ENCODE measurements at regions not wholly inside any gene's neighbourhood (a gene's known extent, or its start where the extent isn't known, plus 50 kb on each side); places are given as distances from the start of the nearest gene placed in this dataset.

DNA sequence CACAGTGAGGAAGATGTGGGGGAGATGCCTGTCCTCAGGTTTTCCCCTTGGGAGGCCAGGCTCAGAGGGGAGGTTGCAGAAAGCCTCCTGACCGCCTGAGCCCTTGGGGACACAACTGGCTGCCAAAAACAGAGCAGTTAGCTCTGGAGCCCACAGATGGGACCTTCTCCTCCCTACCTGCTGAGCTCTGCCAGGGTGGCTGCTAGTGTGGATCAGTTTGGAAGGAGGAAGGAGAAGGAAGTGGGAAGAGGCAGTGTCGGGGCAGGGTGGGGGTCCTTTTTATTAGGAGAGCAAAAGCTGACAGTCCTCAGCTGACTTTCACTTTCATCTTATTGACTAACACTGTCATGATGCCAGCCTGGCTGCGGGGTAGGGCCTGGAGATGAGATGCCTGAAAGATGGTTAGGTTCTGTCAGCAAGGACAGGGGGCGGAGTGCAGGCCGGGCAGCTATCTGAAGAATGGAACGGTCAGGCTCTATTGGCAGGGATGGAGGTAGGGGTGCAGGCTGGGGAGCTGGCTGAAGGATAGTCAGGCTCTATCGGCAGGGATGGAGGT is 188.5 kb upstream of the HDAC4 start:
- no peaks in the 10 kb centered on the region for H3K4me1 ChIP-seq (ENCODE audit: control insufficient read depth in 4 of 4, insufficient read depth in 4 of 4, low read length in 3 of 4)
- H3K27me3 ChIP-seq (ENCODE audit: control insufficient read depth in 4 of 4, insufficient read depth in 4 of 4, low read length in 3 of 4) = no peaks in the 10 kb centered on the region
- TF ChIP-seq FOXA2 (IDR thresholded peaks at IDR 0.05) = no peak
- TF ChIP-seq, protein P1, sequence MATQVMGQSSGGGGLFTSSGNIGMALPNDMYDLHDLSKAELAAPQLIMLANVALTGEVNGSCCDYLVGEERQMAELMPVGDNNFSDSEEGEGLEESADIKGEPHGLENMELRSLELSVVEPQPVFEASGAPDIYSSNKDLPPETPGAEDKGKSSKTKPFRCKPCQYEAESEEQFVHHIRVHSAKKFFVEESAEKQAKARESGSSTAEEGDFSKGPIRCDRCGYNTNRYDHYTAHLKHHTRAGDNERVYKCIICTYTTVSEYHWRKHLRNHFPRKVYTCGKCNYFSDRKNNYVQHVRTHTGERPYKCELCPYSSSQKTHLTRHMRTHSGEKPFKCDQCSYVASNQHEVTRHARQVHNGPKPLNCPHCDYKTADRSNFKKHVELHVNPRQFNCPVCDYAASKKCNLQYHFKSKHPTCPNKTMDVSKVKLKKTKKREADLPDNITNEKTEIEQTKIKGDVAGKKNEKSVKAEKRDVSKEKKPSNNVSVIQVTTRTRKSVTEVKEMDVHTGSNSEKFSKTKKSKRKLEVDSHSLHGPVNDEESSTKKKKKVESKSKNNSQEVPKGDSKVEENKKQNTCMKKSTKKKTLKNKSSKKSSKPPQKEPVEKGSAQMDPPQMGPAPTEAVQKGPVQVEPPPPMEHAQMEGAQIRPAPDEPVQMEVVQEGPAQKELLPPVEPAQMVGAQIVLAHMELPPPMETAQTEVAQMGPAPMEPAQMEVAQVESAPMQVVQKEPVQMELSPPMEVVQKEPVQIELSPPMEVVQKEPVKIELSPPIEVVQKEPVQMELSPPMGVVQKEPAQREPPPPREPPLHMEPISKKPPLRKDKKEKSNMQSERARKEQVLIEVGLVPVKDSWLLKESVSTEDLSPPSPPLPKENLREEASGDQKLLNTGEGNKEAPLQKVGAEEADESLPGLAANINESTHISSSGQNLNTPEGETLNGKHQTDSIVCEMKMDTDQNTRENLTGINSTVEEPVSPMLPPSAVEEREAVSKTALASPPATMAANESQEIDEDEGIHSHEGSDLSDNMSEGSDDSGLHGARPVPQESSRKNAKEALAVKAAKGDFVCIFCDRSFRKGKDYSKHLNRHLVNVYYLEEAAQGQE (IDR thresholded peaks at IDR 0.05) = no peak
- TF ChIP-seq, protein P2, sequence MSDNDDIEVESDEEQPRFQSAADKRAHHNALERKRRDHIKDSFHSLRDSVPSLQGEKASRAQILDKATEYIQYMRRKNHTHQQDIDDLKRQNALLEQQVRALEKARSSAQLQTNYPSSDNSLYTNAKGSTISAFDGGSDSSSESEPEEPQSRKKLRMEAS (IDR thresholded peaks at IDR 0.05) = no peak
- TF ChIP-seq SP1 (IDR thresholded peaks at IDR 0.05) = no peak
- TF ChIP-seq GABPA (IDR thresholded peaks at IDR 0.05 in 1 of 2, conservative IDR thresholded peaks at IDR 0.05 in 1 of 2) = no peak
- TF ChIP-seq, protein P3, sequence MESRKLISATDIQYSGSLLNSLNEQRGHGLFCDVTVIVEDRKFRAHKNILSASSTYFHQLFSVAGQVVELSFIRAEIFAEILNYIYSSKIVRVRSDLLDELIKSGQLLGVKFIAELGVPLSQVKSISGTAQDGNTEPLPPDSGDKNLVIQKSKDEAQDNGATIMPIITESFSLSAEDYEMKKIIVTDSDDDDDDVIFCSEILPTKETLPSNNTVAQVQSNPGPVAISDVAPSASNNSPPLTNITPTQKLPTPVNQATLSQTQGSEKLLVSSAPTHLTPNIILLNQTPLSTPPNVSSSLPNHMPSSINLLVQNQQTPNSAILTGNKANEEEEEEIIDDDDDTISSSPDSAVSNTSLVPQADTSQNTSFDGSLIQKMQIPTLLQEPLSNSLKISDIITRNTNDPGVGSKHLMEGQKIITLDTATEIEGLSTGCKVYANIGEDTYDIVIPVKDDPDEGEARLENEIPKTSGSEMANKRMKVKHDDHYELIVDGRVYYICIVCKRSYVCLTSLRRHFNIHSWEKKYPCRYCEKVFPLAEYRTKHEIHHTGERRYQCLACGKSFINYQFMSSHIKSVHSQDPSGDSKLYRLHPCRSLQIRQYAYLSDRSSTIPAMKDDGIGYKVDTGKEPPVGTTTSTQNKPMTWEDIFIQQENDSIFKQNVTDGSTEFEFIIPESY (IDR thresholded peaks at IDR 0.05) = no peak
- TF ChIP-seq YY1 (IDR thresholded peaks at IDR 0.05) = no peak
- TF ChIP-seq, protein P4, sequence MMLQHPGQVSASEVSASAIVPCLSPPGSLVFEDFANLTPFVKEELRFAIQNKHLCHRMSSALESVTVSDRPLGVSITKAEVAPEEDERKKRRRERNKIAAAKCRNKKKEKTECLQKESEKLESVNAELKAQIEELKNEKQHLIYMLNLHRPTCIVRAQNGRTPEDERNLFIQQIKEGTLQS (IDR thresholded peaks at IDR 0.05) = no peak
- TF ChIP-seq TAF1 (conservative IDR thresholded peaks at IDR 0.05) = no peak
- TF ChIP-seq, protein P5, sequence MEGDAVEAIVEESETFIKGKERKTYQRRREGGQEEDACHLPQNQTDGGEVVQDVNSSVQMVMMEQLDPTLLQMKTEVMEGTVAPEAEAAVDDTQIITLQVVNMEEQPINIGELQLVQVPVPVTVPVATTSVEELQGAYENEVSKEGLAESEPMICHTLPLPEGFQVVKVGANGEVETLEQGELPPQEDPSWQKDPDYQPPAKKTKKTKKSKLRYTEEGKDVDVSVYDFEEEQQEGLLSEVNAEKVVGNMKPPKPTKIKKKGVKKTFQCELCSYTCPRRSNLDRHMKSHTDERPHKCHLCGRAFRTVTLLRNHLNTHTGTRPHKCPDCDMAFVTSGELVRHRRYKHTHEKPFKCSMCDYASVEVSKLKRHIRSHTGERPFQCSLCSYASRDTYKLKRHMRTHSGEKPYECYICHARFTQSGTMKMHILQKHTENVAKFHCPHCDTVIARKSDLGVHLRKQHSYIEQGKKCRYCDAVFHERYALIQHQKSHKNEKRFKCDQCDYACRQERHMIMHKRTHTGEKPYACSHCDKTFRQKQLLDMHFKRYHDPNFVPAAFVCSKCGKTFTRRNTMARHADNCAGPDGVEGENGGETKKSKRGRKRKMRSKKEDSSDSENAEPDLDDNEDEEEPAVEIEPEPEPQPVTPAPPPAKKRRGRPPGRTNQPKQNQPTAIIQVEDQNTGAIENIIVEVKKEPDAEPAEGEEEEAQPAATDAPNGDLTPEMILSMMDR (IDR thresholded peaks at IDR 0.05; ENCODE audit: low read depth, low read length, missing input control) = no peak
- TF ChIP-seq RXRA (IDR thresholded peaks at IDR 0.05) = no peak
- TF ChIP-seq HNF4A (conservative IDR thresholded peaks at IDR 0.05) = no peak
- no peak for TF ChIP-seq HNF4G (IDR thresholded peaks at IDR 0.05)
- TF ChIP-seq RAD21 (IDR thresholded peaks at IDR 0.05) = no peak
- DNase-seq (ENCODE audit: low spot score) = no peak
- no peak overlapping the region for H3K27ac ChIP-seq (ENCODE audit: low read depth in 1 of 2, low read length in 2 of 2)
- H3K36me3 ChIP-seq (ENCODE audit: control insufficient read depth in 4 of 4, insufficient read depth in 3 of 4, low read depth in 1 of 4, low read length in 3 of 4) = no peaks in the 10 kb centered on the region
- no peak overlapping the region for H3K4me3 ChIP-seq (ENCODE audit: low read depth in 1 of 3, low read length in 3 of 3)
- no peaks in the 10 kb centered on the region for H3K9me3 ChIP-seq (ENCODE audit: control insufficient read depth in 4 of 4, low read length in 3 of 4)
- no peak overlapping the region for H3K9ac ChIP-seq (ENCODE audit: low read depth in 1 of 2, low read length in 2 of 2)
- WGBS = 86% methylated on average over 7 of the region's 7 CpGs

Data from liver (tissue), 8 donors.